GM23248 (cell line): ENCODE measurements at regions not wholly inside any gene's neighbourhood (a gene's known extent, or its start where the extent isn't known, plus 50 kb on each side); places are given as distances from the start of the nearest gene placed in this dataset.

Experiments used
- EZH2 ChIP-seq: fragments of 200-600 bp; sonication (generic); IDR thresholded peaks from 2 replicates; pipeline ENCODE4 v1.6.1; 2018; ENCODE audit warnings: antibody characterized with exemption, mild to moderate bottlenecking; ENCODE audit not compliant: insufficient read depth, poor library complexity, severe bottlenecking
- EZH2phosphoT487 ChIP-seq: fragments of 200-600 bp; sonication (generic); IDR thresholded peaks from 2 replicates; pipeline ENCODE4 v1.6.1; 2018; ENCODE audit warnings: antibody characterized with exemption, moderate library complexity, mild to moderate bottlenecking, low read depth; ENCODE audit not compliant: insufficient read depth

- TF ChIP-seq EZH2phosphoT487 (no peak), EZH2 (no peak)
Observed at GRCh38 chr3:154540950-154541604, 111.1 kb upstream of the GPR149 start.
